HepG2 (cell line): ENCODE measurements at regions not wholly inside any gene's neighbourhood (a gene's known extent, or its start where the extent isn't known, plus 50 kb on each side); places are given as distances from the start of the nearest gene placed in this dataset.
A peak's percentile ranks its signal among the peaks of the same experiment; 100 is the strongest.

ENCODE experiments used
- DPF2 ChIP-seq: sonication (generic); formaldehyde crosslinking; IDR thresholded peaks from 2 replicates; pipeline ENCODE4 v1.4.0; 2020; ENCODE audit warnings: mild to moderate bottlenecking, low read depth, missing genetic modification reagents, borderline replicate concordance
- FOXO1 ChIP-seq: sonication (generic); formaldehyde crosslinking; IDR thresholded peaks from 2 replicates; pipeline ENCODE4 v1.4.0; 2020; ENCODE audit warnings: missing genetic modification reagents
- GTF2F1 ChIP-seq: fragments of 150-350 bp; IDR thresholded peaks from 2 replicates; pipeline ENCODE4 v1.6.1; 2014; ENCODE audit warnings: low read length
- HMGXB3 ChIP-seq: sonication (generic); formaldehyde crosslinking; IDR thresholded peaks from 2 replicates; pipeline ENCODE4 v1.4.0; 2020; ENCODE audit warnings: missing genetic modification reagents, borderline replicate concordance
- KDM6A ChIP-seq: IDR thresholded peaks from 2 replicates; pipeline ENCODE4 v1.6.1; 2016; ENCODE audit warnings: low read depth
- MLLT10 ChIP-seq: sonication (generic); formaldehyde crosslinking; IDR thresholded peaks from 2 replicates; pipeline ENCODE4 v1.4.0; 2020; ENCODE audit warnings: missing genetic modification reagents
- NFKBIZ ChIP-seq: IDR thresholded peaks from 2 replicates; pipeline ENCODE4 v1.6.1; 2018; ENCODE audit warnings: missing genetic modification reagents, missing compliant biosample characterization
- PHF5A ChIP-seq: IDR thresholded peaks from one replicate; pipeline ENCODE4 v1.6.1; 2018; ENCODE audit warnings: low read depth, missing genetic modification reagents; ENCODE audit not compliant: unreplicated experiment
- PHF8 ChIP-seq: sonication (generic); formaldehyde crosslinking; IDR thresholded peaks from 2 replicates; pipeline ENCODE4 v1.5.0; 2020; ENCODE audit warnings: missing genetic modification reagents
- PLRG1 ChIP-seq: fragments of 450-650 bp; conservative IDR thresholded peaks from 2 replicates; pipeline ENCODE4 v1.6.1; 2016
- POLR2AphosphoS5 ChIP-seq: IDR thresholded peaks from 2 replicates; pipeline ENCODE4 v1.6.1; 2012; ENCODE audit warnings: low read depth, low read length
- SATB2 ChIP-seq: sonication (generic); formaldehyde crosslinking; IDR thresholded peaks from 2 replicates; pipeline ENCODE4 v1.5.0; 2020; ENCODE audit warnings: missing genetic modification reagents
- SMYD3 ChIP-seq: sonication (generic); formaldehyde crosslinking; IDR thresholded peaks from 2 replicates; pipeline ENCODE4 v1.8.1; 2023; ENCODE audit warnings: mild to moderate bottlenecking, missing genetic modification reagents
- SRSF1 ChIP-seq: fragments of 200-400 bp; formaldehyde crosslinking; optimal IDR thresholded peaks from 2 replicates; pipeline ENCODE3; 2017; ENCODE audit warnings: mild to moderate bottlenecking, low read depth, low read length, moderate library complexity
- TCF7L2 ChIP-seq: IDR thresholded peaks from 2 replicates; pipeline ENCODE4 v1.6.1; 2011; ENCODE audit warnings: mild to moderate bottlenecking, low read depth, low read length, moderate library complexity
- TEAD3 ChIP-seq: optimal IDR thresholded peaks from 2 replicates; pipeline ENCODE3; 2016; ENCODE audit warnings: borderline replicate concordance
- ZEB1 ChIP-seq: IDR thresholded peaks from 2 replicates; pipeline ENCODE4 v1.6.1; 2012; ENCODE audit warnings: mild to moderate bottlenecking, low read depth, inconsistent platforms; ENCODE audit not compliant: insufficient replicate concordance
- ZNF253 ChIP-seq: sonication (generic); formaldehyde crosslinking; IDR thresholded peaks from 2 replicates; pipeline ENCODE4 v1.8.0; 2022; ENCODE audit warnings: mild to moderate bottlenecking, missing genetic modification reagents, borderline replicate concordance
- ZNF256 ChIP-seq: sonication (generic); formaldehyde crosslinking; conservative IDR thresholded peaks from 2 replicates; pipeline ENCODE4 v1.4.0; 2020; ENCODE audit warnings: missing genetic modification reagents
- ZNF350 ChIP-seq: sonication (generic); formaldehyde crosslinking; IDR thresholded peaks from 2 replicates; pipeline ENCODE4 v1.4.0; 2020; ENCODE audit warnings: mild to moderate bottlenecking, low read depth, missing genetic modification reagents, borderline replicate concordance
- ZNF672 ChIP-seq: sonication (generic); formaldehyde crosslinking; IDR thresholded peaks from 2 replicates; pipeline ENCODE4 v1.8.1; 2022; ENCODE audit warnings: missing genetic modification reagents
- ZNF737 ChIP-seq: sonication (generic); formaldehyde crosslinking; IDR thresholded peaks from 2 replicates; pipeline ENCODE4 v1.5.0; 2020; ENCODE audit warnings: missing genetic modification reagents, mild to moderate bottlenecking, borderline replicate concordance
- TF ChIP-seq, protein P1 (sequence below): sonication (generic); formaldehyde crosslinking; IDR thresholded peaks from 2 replicates; pipeline ENCODE4 v1.4.0; 2020; ENCODE audit warnings: missing genetic modification reagents
- TF ChIP-seq, protein P2 (sequence below): sonication (generic); formaldehyde crosslinking; IDR thresholded peaks from 2 replicates; pipeline ENCODE4 v1.5.0; 2020; ENCODE audit warnings: missing genetic modification reagents
- TF ChIP-seq, protein P3 (sequence below): sonication (generic); formaldehyde crosslinking; IDR thresholded peaks from 2 replicates; pipeline ENCODE4 v1.8.0; 2022; ENCODE audit warnings: mild to moderate bottlenecking, missing genetic modification reagents

GRCh38 chr6:26158076-26158580, 70.9 kb downstream of the HFE start (continued):
- TF ChIP-seq, protein P1, sequence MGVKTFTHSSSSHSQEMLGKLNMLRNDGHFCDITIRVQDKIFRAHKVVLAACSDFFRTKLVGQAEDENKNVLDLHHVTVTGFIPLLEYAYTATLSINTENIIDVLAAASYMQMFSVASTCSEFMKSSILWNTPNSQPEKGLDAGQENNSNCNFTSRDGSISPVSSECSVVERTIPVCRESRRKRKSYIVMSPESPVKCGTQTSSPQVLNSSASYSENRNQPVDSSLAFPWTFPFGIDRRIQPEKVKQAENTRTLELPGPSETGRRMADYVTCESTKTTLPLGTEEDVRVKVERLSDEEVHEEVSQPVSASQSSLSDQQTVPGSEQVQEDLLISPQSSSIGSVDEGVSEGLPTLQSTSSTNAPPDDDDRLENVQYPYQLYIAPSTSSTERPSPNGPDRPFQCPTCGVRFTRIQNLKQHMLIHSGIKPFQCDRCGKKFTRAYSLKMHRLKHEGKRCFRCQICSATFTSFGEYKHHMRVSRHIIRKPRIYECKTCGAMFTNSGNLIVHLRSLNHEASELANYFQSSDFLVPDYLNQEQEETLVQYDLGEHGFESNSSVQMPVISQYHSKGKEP = peak; percentile 74; the same call in 1 of the 2 replicates
- peak; percentile 68 for TF ChIP-seq PHF8
- TF ChIP-seq FOXO1 (CRISPR knock-in tag) = peak; percentile 53; the same call in 1 of the 2 replicates
- peak; percentile 93 for TF ChIP-seq ZNF737 (CRISPR knock-in tag)
- TF ChIP-seq ZEB1 = peak; percentile 94
- no peak for TF ChIP-seq PLRG1
- TF ChIP-seq SRSF1 = peak; percentile 51
- no peak for TF ChIP-seq PHF5A (CRISPR knock-in tag)
- no peak for TF ChIP-seq MLLT10 (CRISPR knock-in tag)
- TF ChIP-seq ZNF350 (CRISPR knock-in tag) = peak; percentile 86
- TF ChIP-seq, protein P2, sequence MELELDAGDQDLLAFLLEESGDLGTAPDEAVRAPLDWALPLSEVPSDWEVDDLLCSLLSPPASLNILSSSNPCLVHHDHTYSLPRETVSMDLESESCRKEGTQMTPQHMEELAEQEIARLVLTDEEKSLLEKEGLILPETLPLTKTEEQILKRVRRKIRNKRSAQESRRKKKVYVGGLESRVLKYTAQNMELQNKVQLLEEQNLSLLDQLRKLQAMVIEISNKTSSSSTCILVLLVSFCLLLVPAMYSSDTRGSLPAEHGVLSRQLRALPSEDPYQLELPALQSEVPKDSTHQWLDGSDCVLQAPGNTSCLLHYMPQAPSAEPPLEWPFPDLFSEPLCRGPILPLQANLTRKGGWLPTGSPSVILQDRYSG (CRISPR knock-in tag) = no peak
- peak; percentile 85 for TF ChIP-seq NFKBIZ
- TF ChIP-seq SMYD3 (CRISPR knock-in tag) = peak; percentile 49; the same call in 1 of the 2 replicates
- no peak for TF ChIP-seq ZNF256
- TF ChIP-seq POLR2AphosphoS5 = peak; percentile 89
- TF ChIP-seq GTF2F1 = peak; percentile 96
- no peak for TF ChIP-seq DPF2 (CRISPR knock-in tag)
- TF ChIP-seq ZNF672 (CRISPR knock-in tag) = peak; percentile 83; the same call in 1 of the 2 replicates
- TF ChIP-seq SATB2 (CRISPR knock-in tag) = 0 out of 2 replicates have a peak, but pooled peaks have one; percentile 3
- TF ChIP-seq, protein P3, sequence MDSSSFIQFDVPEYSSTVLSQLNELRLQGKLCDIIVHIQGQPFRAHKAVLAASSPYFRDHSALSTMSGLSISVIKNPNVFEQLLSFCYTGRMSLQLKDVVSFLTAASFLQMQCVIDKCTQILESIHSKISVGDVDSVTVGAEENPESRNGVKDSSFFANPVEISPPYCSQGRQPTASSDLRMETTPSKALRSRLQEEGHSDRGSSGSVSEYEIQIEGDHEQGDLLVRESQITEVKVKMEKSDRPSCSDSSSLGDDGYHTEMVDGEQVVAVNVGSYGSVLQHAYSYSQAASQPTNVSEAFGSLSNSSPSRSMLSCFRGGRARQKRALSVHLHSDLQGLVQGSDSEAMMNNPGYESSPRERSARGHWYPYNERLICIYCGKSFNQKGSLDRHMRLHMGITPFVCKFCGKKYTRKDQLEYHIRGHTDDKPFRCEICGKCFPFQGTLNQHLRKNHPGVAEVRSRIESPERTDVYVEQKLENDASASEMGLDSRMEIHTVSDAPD (CRISPR knock-in tag) = peak; percentile 24; the same call in 1 of the 2 replicates
- TF ChIP-seq TCF7L2 = no peak
- TF ChIP-seq TEAD3 (CRISPR knock-in tag) = peak; percentile 6
- no peak for TF ChIP-seq KDM6A (CRISPR knock-in tag)
- no peak for TF ChIP-seq ZNF253
- TF ChIP-seq HMGXB3 (CRISPR knock-in tag) = peak; percentile 47; the same call in 1 of the 2 replicates
